Epithelial cell of prostate (primary cell): ENCODE measurements at regions not wholly inside any gene's neighbourhood (a gene's known extent, or its start where the extent isn't known, plus 50 kb on each side); places are given as distances from the start of the nearest gene placed in this dataset.

Experiments used
- DNase-seq: peaks from one replicate; pipeline ENCODE4 v3.0.0-alpha.2; 2011; ENCODE audit warnings: low read depth, low spot score
- H3K27ac ChIP-seq: fragments of 450-650 bp; 2 replicates; pipeline ENCODE4 v1.5.1; 2017; ENCODE audit warnings: mild to moderate bottlenecking

- H3K27ac ChIP-seq = no peak overlapping the region
- peak; percentile 37 for DNase-seq
These were observed 102.6 kb upstream of the MYCBP2 start for GRCh38 chr13:77429320-77430142.

GRCh38 chr13:77425705-77426104 lies 98.8 kb upstream of the MYCBP2 start:
- no peak overlapping the region for H3K27ac ChIP-seq
- DNase-seq = no peak

- DNase-seq = no peak
- no peak overlapping the region for H3K27ac ChIP-seq
These were observed 96.4 kb upstream of the MYCBP2 start for GRCh38 chr13:77423296-77423695.

GRCh38 chr13:77422724-77423123 lies 95.8 kb upstream of the MYCBP2 start:
- no peak overlapping the region for H3K27ac ChIP-seq
- DNase-seq = no peak

GRCh38 chr13:77417897-77418296 lies 91.0 kb upstream of the MYCBP2 start:
- DNase-seq = no peak

GRCh38 chr13:77416666-77417212 lies 89.8 kb upstream of the MYCBP2 start:
- no peak overlapping the region for H3K27ac ChIP-seq
- DNase-seq = no peak

More at GRCh38 chr13:77417897-77418296, 91.0 kb upstream of the MYCBP2 start:
- H3K27ac ChIP-seq = no peak overlapping the region

GRCh38 chr13:77415253-77416071 lies 88.6 kb upstream of the MYCBP2 start:
- H3K27ac ChIP-seq = no peak overlapping the region
- no peak for DNase-seq

- H3K27ac ChIP-seq = no peak overlapping the region
- no peak for DNase-seq
These were observed 86.0 kb upstream of the MYCBP2 start for GRCh38 chr13:77412860-77413259.

GRCh38 chr13:77412116-77412635 lies 85.3 kb upstream of the MYCBP2 start:
- no peak for DNase-seq
- H3K27ac ChIP-seq = no peak overlapping the region

- H3K27ac ChIP-seq = no peak overlapping the region
- no peak for DNase-seq
These were observed 82.5 kb upstream of the MYCBP2 start for GRCh38 chr13:77409412-77409811.

- DNase-seq = no peak
- no peak overlapping the region for H3K27ac ChIP-seq
These were observed 79.9 kb upstream of the MYCBP2 start for GRCh38 chr13:77406644-77407440.

- no peak overlapping the region for H3K27ac ChIP-seq
- DNase-seq = no peak
These were observed 72.1 kb upstream of the MYCBP2 start for GRCh38 chr13:77398825-77399620.

GRCh38 chr13:77397636-77398035 lies 70.7 kb upstream of the MYCBP2 start:
- no peak for DNase-seq
- no peak overlapping the region for H3K27ac ChIP-seq

- no peak overlapping the region for H3K27ac ChIP-seq
- no peak for DNase-seq
These were observed 64.6 kb upstream of the MYCBP2 start for GRCh38 chr13:77391475-77391874.

- DNase-seq = no peak
- no peak overlapping the region for H3K27ac ChIP-seq
These were observed 63.5 kb upstream of the MYCBP2 start for GRCh38 chr13:77390391-77390790.

- DNase-seq = no peak
- H3K27ac ChIP-seq = no peak overlapping the region
These were observed 62.7 kb upstream of the MYCBP2 start for GRCh38 chr13:77389625-77390000.

- DNase-seq = no peak
These were observed 62.2 kb upstream of the MYCBP2 start for GRCh38 chr13:77388944-77389624.

GRCh38 chr13:77387607-77388200 lies 60.8 kb upstream of the MYCBP2 start:
- no peak overlapping the region for H3K27ac ChIP-seq

More at GRCh38 chr13:77388944-77389624, 62.2 kb upstream of the MYCBP2 start:
- H3K27ac ChIP-seq = no peak overlapping the region

More at GRCh38 chr13:77387607-77388200, 60.8 kb upstream of the MYCBP2 start:
- no peak for DNase-seq
